GM21825 (cell line): ENCODE measurements at regions not wholly inside any gene's neighbourhood (a gene's known extent, or its start where the extent isn't known, plus 50 kb on each side); places are given as distances from the start of the nearest gene placed in this dataset.
"Not testable (repeated sequence)": the region's sequence is repeated elsewhere in the genome, so short reads cannot be mapped to it uniquely, and the experiment has no call there.

Source experiments
- ATAC-seq: cut with Tn5 transposase; IDR thresholded peaks from one replicate; pipeline ENCODE4 v1.9.1; 2021; ENCODE audit warnings: mild to moderate bottlenecking, moderate library complexity; ENCODE audit not compliant: unreplicated experiment

DNA sequence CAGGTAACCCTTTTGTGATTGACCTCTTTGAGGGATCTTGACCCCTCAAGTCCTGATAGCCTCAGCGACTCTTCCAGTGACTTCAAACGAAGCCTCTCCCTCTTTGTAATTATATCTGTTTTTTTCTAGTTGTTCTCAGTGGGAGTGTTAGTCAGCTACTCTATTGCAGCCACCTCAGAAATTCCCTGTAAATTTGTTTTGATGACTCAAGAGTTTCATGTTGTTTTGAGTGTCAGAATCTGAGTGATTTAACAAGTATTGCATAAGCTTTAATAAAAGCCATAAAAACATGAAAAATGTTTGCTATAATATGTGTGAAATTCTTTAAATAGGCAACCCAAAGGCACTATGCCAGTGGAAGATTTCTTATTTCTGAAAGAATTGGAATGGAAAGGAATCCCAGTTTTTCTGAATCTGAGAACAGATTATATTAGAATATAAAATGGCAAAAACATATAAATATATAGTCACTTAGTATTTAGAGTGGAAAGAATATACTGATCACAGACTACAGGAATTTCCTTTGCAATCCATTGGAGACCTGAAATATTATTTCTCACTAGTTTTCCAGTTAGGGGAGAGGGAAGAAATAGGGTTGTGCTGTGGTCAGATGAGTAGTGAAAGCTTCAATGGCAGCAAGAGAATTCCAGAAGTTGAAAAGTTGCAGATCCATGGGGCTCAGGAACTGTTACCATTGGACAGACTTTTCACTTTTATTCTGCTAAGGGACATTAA is 94.4 kb upstream of the SEMA3C start:
- no peak for ATAC-seq

DNA sequence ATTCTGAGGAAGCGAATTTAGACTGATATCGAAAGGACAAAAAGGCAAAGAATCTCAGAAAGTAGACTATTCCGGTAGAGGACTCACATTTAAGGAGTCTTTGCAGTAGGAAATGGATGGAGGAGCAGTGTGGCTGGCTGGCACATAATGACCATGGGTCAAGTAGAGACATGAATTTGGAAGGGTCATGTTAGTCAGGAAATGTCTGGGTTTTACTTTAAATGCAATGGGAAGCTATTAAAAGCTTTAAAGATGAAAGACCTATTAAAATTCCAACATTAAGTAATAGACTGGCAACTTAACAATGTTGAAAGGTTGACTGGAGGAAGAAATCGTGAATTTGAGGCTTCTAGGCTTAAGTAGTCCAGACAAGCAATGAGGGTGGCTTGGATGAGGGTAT is 90.0 kb upstream of the SEMA3C start:
- no peak for ATAC-seq

DNA sequence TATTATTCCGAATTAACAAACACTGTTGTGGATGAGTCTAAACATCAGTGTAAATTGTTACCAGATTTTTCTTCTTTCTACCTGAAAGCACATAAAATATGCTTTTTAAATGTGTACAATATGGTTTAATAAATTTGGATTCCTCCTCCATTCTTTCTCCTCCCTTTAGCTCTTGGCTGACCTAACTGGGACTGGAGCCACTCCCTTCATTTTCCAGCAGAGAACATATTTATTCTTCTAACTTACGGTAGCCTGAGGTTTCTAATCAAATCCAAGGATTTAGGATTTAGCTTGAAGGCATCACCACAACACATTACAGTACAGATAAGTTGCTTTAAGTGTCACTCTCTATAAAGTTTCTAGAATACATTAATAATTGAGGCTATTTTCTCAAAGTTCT is 88.2 kb upstream of the SEMA3C start:
- ATAC-seq: no peak

DNA sequence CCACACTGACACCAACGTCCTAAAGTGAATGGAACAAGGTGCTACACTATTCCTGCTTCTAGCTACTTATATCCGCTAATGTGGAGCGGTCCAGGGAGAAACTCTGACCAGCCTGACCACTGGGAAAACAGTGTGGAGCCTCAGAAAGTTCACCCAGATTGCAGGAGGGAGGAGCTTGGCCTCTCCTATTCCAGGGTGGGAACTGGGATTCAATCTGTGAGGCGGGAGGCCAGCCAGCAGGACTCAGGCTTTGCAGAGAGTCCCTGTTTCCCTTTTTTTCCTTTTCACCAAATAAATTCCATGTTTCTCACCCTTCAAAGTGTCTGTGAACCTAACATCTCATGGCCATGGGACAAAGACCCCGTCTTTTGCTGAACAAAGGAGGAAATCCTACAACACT is 86.4 kb upstream of the SEMA3C start:
- ATAC-seq: no peak

DNA sequence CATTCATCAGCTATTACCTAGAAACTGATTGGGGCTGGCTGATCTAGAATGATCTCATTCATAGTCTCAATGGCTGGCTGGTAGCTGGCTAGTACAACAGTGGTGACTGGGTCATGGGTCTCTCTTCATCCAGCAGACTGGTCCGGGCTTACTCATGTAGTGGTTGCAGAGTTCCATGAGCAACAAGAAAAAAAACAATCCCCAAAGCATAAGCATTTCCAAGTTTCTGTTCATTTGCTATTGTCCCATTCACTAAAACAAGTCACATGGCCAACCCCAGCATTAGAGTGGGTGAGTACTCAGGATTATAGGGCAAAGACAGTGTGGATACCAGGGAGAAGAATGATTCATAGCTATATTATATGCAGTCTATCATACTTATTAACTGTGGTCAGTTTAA is 85.2 kb upstream of the SEMA3C start:
- ATAC-seq: no peak

DNA sequence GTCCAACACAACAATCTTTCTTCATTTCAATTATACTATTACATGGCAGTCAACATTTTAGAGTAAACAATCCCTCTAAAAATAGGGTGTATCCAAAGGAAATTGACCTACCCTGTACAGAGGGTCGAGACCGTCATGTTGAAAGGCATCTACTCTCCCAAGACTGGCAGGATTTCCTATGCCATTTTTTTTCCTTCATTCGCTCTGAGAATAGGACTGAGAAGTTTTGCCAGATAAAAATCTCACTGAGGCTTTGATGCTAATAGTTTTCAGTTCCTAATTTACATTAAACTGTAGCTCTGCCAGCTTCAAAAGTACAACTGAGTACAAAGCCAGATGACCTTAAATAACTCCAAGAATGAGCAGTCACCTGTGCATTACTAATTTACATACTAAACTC is 84.5 kb upstream of the SEMA3C start:
- ATAC-seq: no peak

DNA sequence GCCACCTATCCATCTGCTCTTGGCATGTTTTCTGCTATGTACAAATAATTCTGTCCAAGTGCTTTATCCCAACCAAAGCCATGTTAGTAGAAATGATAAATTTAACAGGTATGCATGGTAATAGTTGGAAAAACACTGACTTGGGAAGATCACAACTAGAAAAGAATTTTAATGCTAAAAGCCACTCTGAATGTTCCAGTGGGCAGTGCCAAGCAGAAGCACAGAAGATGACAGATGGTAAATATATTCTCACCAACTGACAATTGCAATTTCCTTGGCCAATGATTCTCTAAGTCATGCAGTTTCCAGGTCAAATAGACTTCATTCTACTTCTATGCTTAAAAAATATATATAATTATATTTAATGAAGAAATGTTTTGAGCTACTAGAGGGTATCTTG is 83.6 kb upstream of the SEMA3C start:
- ATAC-seq: no peak

DNA sequence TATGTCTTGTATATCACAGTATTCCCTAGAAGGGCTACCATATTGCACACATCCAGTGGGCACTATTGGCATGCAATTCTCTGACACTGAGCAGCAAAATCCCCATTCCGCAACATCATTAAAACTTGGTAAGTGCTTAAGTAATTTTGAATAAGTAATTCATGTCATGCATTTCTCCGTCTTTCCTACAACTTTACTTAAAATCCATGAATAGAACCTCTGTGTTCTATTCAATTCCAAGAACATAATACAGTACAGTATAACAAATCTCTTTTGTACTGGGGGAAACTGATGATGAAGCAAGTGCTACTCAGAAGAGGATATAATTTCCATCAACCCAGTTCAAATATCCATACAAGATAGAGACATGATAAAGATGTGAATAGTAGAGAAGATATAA is 80.9 kb upstream of the SEMA3C start:
- no peak for ATAC-seq

DNA sequence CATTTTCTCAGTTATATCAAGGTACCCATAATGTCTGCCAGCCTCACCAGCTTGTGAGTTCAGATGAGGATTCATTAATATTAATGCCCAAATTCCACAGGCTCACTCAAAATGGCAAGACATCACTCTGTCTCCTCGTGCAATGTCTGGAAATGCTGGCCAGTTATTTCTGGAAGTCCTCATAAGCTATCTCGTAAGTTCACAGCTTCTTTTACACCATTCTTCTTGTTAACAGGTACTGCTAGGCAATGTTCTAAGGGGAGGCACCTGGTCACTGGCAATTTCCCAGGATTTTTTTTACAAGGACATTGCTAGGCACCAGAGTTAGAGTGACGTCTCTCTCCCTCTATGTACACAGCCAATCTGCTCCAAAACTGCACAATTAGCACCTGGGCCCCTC is 80.2 kb upstream of the SEMA3C start:
- no peak for ATAC-seq

DNA sequence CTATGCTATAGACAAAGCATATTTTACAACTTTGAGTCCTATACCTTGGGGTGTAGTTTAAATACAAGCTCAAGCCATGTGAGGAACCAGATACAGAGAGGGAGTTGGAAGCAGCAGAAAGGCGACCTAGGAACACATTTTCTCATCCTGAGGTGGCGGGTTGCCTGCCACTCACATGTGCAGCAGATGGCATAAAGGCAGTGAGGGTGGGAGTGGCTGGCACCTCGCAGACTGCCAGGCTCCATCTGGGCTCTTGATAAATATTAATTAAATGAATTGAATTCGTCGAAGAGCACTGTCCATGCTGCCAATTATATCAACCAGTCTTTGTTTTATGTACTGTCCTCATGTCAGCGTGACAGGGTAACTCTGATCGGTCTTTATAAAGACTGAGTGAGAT is 79.0 kb upstream of the SEMA3C start:
- ATAC-seq: no peak

DNA sequence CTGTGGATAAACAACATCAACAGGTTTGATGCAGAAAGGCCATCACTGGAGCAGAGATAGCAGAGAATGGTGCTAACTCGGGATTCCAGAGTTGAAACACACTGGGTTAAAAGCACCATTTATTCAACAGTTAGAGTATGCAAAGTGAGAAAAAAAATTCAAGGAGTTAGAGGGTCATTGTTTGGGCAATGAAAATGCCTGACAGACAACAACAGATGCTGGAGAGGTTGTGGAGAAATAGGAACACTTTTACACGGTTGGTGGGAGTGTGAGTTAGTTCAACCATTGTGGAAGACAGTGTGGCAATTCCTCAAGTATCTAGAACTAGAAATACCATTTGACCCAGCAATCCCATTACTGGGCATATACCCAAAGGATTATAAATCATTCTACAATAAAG is 77.4 kb upstream of the SEMA3C start:
- not testable (repeated sequence) for ATAC-seq

DNA sequence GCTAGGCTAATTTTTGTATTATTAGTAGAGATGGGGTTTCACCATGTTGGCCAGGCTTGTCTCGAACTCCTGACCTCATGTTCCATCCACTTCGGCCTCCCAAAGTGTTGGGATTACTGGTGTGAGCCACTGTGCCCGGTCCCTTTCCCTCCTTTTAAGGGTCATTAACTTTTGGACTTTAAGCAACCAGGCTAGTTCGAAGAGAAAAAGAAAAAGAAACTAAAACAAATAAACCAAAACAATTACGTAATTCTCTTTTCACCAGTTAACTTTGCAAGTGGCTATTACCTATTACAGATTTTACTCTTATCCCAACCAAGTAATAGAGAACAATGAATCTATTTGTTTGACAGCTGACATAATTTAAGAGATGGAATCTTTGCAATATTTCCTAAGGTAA is 72.8 kb upstream of the SEMA3C start:
- no peak for ATAC-seq

DNA sequence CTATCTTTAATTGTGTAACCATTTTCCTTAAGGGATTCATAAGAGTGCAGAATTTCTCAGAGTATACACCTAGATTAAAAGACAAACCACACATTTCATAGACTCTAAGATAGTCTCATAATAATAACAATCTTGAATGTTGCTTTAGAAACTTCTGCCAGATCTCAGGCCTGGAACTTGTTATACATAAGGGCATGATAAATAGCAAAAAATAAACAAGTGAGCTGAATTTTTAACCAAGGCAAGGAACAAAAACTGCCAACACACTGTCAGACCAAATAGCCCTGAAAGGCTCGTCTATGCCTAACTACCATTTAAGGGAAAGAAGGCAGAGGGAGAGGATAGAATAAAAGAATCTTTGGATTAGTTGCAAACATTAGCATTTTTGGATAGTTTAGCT is 65.8 kb upstream of the SEMA3C start:
- no peak for ATAC-seq

DNA sequence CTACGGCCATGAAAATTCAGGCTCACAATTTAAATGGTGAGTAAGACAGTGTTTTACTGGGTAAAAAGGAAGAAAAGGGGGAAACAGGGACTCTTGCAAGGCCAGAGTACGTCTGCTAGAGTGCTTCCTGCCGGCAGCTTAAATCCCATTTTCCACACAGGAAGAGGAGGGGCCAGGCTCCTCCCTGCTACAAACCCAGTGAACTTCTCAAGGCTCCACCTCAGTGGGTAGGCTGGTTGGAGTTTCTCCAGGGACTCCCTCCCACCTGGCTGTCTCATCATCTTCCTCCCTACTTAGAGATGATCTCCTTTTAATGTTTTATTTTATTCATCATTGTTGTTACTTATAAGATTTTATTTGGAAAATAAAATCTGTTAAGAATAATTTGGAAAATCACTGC is 62.6 kb upstream of the SEMA3C start:
- ATAC-seq: no peak

DNA sequence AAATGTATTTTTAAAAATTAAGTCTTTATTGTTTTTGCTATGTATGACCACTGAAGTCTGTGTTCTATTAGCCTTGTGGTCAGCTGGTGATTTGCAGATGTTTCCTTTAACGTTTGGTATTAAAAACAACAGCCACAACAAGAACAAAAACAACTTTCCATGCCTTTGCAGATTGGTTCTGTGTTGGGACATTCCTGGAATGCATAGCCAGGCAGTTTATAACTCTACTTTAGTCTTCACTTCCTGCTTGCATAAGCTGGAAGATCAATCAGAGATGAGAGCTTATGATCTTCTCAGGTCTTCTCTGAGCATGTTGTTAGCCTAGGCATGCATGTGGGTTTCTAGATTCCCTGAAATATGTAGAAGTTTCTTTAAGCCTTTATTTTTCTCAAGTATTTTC is 58.9 kb upstream of the SEMA3C start:
- ATAC-seq: no peak

DNA sequence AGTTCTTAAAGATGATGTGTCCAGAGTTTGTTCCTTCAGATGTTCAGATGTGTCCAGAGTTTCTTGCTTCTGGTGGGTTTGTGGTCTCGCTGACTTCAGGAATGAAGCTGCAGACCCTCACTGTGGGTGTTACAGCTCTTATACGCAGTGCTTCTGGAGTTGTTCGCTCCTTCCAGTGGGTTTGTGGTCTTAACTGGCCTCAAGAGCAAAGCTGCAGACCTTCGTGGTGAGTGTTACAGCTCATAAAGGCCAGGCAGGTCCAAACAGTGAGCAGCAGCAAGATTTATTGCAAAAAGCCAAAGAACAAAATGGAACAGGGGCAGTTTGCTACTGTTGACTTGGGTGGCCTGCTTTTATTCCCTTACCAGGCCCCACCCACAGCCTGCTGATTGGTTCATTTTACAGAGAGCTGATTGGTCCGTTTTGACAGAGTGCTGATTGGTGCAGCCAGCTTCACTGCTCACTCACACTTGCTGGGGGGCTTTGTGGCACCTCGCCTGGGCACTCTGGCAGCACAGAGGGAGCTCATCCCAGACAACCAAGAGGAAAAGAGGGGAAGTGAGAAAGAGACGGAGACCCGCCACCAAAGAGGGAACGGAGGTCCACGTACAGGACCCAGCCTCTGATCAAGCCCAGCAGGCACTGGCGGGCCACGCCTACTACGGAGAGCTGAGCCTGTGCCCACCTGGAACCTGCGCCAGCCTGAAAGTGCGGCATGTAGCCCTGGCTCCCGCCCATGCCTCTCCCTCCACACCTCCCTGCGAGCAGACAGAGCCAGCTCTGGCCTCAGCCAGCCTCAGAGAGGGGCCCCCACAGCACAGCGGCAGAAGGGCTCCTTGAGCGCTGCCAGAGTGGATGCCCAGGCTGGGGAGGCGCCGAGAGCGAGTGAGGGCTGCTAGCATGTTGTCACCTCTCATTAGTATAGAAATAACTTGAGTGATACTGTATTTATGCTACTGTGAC is 55.8 kb upstream of the SEMA3C start:
- ATAC-seq: no peak

DNA sequence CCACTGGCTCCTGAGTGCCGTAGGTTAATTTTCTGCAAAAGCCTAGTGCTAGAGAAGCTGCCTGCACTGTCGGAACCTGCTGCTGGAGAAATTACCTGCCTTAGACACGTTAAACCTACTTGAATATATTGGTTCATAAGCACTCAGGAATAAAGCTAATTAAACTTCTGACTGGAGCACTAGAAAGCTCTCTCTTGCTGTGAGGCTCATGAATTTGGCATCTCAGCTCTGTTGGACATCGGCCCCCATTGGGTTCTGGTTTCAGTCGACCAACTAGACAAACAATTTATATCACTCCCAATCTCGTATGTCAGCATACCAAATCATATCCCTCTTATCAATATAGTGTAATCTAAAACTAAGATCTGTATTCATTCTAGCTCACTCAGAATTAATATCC is 52.4 kb upstream of the SEMA3C start:
- no peak for ATAC-seq
